C4-2B (cell line): ENCODE measurements at regions not wholly inside any gene's neighbourhood (a gene's known extent, or its start where the extent isn't known, plus 50 kb on each side); places are given as distances from the start of the nearest gene placed in this dataset.

Experiments
- H3K27ac ChIP-seq: fragments of 450-650 bp; 2 replicates; pipeline ENCODE4 v1.5.1; 2017
- CTCF ChIP-seq: fragments of 450-650 bp; conservative IDR thresholded peaks from 2 replicates; pipeline ENCODE4 v1.5.1; 2017; ENCODE audit warnings: mild to moderate bottlenecking
- ZFX ChIP-seq: fragments of 450-650 bp; IDR thresholded peaks from 2 replicates; pipeline ENCODE4 v1.6.1; 2017

- H3K27ac ChIP-seq, result no peak overlapping the region
- TF ChIP-seq ZFX, result no peak
Observed at GRCh38 chr2:134197445-134197844, 56.4 kb upstream of the MGAT5 start.

- no peak for TF ChIP-seq CTCF
- TF ChIP-seq ZFX, result no peak
- no peak overlapping the region; the same call in 1 of the 2 replicates for H3K27ac ChIP-seq
Observed at GRCh38 chr2:134198006-134198634, 55.8 kb upstream of the MGAT5 start.

GRCh38 chr2:134199123-134199522, 54.7 kb upstream of the MGAT5 start:
- H3K27ac ChIP-seq, result no peak overlapping the region
- TF ChIP-seq CTCF (no peak), ZFX (no peak)

GRCh38 chr2:134200036-134200618, 53.7 kb upstream of the MGAT5 start:
- no peak overlapping the region for H3K27ac ChIP-seq
- no peak for TF ChIP-seq CTCF

- no peak overlapping the region for H3K27ac ChIP-seq
- no peak for TF ChIP-seq ZFX
- no peak for TF ChIP-seq CTCF
Observed at GRCh38 chr2:134201533-134201932, 52.3 kb upstream of the MGAT5 start.

- no peak overlapping the region for H3K27ac ChIP-seq
- TF ChIP-seq ZFX (no peak), CTCF (no peak)
Observed at GRCh38 chr2:134202371-134202770, 51.5 kb upstream of the MGAT5 start.

- H3K27ac ChIP-seq, result no peak overlapping the region
- no peak for TF ChIP-seq CTCF
- no peak for TF ChIP-seq ZFX
Observed at GRCh38 chr2:134203175-134203574, 50.7 kb upstream of the MGAT5 start.
